A673 (cell line): ENCODE measurements at regions not wholly inside any gene's neighbourhood (a gene's known extent, or its start where the extent isn't known, plus 50 kb on each side); places are given as distances from the start of the nearest gene placed in this dataset.

Source experiments
- BruUV-seq: library from RNA; stranded (reverse); fragments of 400-500 nt; replicated peaks from 2 replicates; lab custom pipeline; 2021; lab: Mats Ljungman, UMichigan
- CTCF ChIA-PET: fragments of 300-600 bp; sonication (Branson Sonifier 250); formaldehyde crosslinking; loops from one replicate; lab custom pipeline; 2022; ENCODE audit warnings: antibody characterized with exemption; lab: Charles Lee
- POLR2A ChIA-PET: fragments of 300-600 bp; sonication (Branson Sonifier 250); formaldehyde crosslinking; loops from one replicate; lab custom pipeline; 2022; ENCODE audit warnings: antibody characterized with exemption; ENCODE audit not compliant: low non-redundant PET; lab: Charles Lee
- DNase-seq: peaks from one replicate; pipeline ENCODE4 v3.0.0-alpha.2; 2015; ENCODE audit warnings: low spot score
- H3K27ac ChIP-seq: fragments of 200-600 bp; sonication (generic); 2 replicates; pipeline ENCODE4 v1.5.1; 2016; ENCODE audit warnings: mixed run types, low read depth, mild to moderate bottlenecking, mixed read lengths, antibody characterized with exemption, low read length; ENCODE audit not compliant: poor library complexity, severe bottlenecking
- H3K27me3 ChIP-seq: fragments of 200-600 bp; sonication (generic); replicated peaks from 2 replicates; pipeline ENCODE4 v1.6.1; 2017; ENCODE audit warnings: mixed run types, low read depth, mild to moderate bottlenecking, mixed read lengths, antibody characterized with exemption, low read length; ENCODE audit not compliant: insufficient read depth, poor library complexity
- H3K36me3 ChIP-seq: fragments of 200-600 bp; sonication (generic); 2 replicates; pipeline ENCODE4 v1.6.1; 2016; ENCODE audit warnings: mixed run types, mild to moderate bottlenecking, mixed read lengths, antibody characterized with exemption, low read length; ENCODE audit not compliant: insufficient read depth, poor library complexity, severe bottlenecking
- H3K4me1 ChIP-seq: fragments of 200-600 bp; sonication (generic); 2 replicates; pipeline ENCODE4 v1.6.1; 2017; ENCODE audit warnings: mixed run types, mild to moderate bottlenecking, mixed read lengths, antibody characterized with exemption, low read length; ENCODE audit not compliant: insufficient read depth, poor library complexity, severe bottlenecking
- H3K4me3 ChIP-seq: fragments of 200-600 bp; sonication (generic); 2 replicates; pipeline ENCODE4 v1.5.1; 2016; ENCODE audit warnings: low read depth, mixed run types, mild to moderate bottlenecking, mixed read lengths, low read length; ENCODE audit not compliant: poor library complexity, severe bottlenecking
- H3K9me3 ChIP-seq: fragments of 200-600 bp; sonication (generic); 2 replicates; pipeline ENCODE4 v1.6.1; 2016; ENCODE audit warnings: mixed run types, low read depth, mild to moderate bottlenecking, mixed read lengths, antibody characterized with exemption, low read length; ENCODE audit not compliant: poor library complexity, severe bottlenecking
- CTCF ChIP-seq: fragments of 300-800, 200-600 bp; sonication (generic); conservative IDR thresholded peaks from 2 replicates; pipeline ENCODE4 v1.5.1; 2017; ENCODE audit warnings: low read depth, mild to moderate bottlenecking, antibody characterized with exemption, low read length, moderate library complexity, mixed read lengths
- EZH2 ChIP-seq: fragments of 200-600 bp; sonication (generic); IDR thresholded peaks from 2 replicates; pipeline ENCODE4 v1.6.1; 2017; ENCODE audit warnings: borderline replicate concordance, low read depth, mild to moderate bottlenecking, mixed read lengths, antibody characterized with exemption, low read length; ENCODE audit not compliant: poor library complexity, severe bottlenecking
- intact Hi-C: fragments of 100-400 bp; cut with micrococcal nuclease; formaldehyde crosslinking; loops from one replicate; pipeline ENCODE4 v1.10.0; 2022; ENCODE audit not compliant: unreplicated experiment

- Histone ChIP-seq H3K27ac (no peak overlapping the region), H3K4me3 (no peak overlapping the region), H3K9me3 (no peaks in the 10 kb centered on the region), H3K36me3 (no peaks in the 10 kb centered on the region), H3K4me1 (no peaks in the 10 kb centered on the region), H3K27me3 (peaks cover 7% of the 10 kb centered on the region)
- no peak for DNase-seq
- intact Hi-C loops: no loop called here
- TF ChIP-seq CTCF: no peak
- no peak for TF ChIP-seq EZH2
- POLR2A ChIA-PET: no interaction called here
- CTCF ChIA-PET: no interaction called here
- BruUV-seq: no TSS peak
Measured at GRCh38 chr11:116256215-116256614, 516.6 kb downstream of the BUD13 start.

GRCh38 chr11:116255321-116255953 is 517.4 kb downstream of the BUD13 start:
- no peak for DNase-seq
- H3K27me3 ChIP-seq: peaks cover under 1% of the 10 kb centered on the region
- no TSS peak for BruUV-seq

GRCh38 chr11:116250155-116250554 is 522.6 kb downstream of the BUD13 start:
- peaks cover 3% of the 10 kb centered on the region for H3K27me3 ChIP-seq
- CTCF ChIA-PET: no interaction called here
- no peak overlapping the region for H3K4me3 ChIP-seq
- no peaks in the 10 kb centered on the region for H3K36me3 ChIP-seq
- H3K4me1 ChIP-seq: no peaks in the 10 kb centered on the region
- POLR2A ChIA-PET: no interaction called here
- intact Hi-C loops: no loop called here
- no peak overlapping the region for H3K27ac ChIP-seq
- DNase-seq: no peak
- TF ChIP-seq EZH2 (no peak), CTCF (no peak)
- BruUV-seq: no TSS peak
- H3K9me3 ChIP-seq: no peaks in the 10 kb centered on the region

More at GRCh38 chr11:116255321-116255953, 517.4 kb downstream of the BUD13 start:
- TF ChIP-seq CTCF (no peak), EZH2 (no peak)
- intact Hi-C loops: no loop called here
- H3K9me3 ChIP-seq: no peaks in the 10 kb centered on the region
- H3K4me1 ChIP-seq: no peaks in the 10 kb centered on the region
- H3K4me3 ChIP-seq: no peak overlapping the region
- H3K27ac ChIP-seq: no peak overlapping the region
- CTCF ChIA-PET: no interaction called here
- POLR2A ChIA-PET: no interaction called here
- no peaks in the 10 kb centered on the region for H3K36me3 ChIP-seq
